PC-9 (cell line): ENCODE measurements at regions not wholly inside any gene's neighbourhood (a gene's known extent, or its start where the extent isn't known, plus 50 kb on each side); places are given as distances from the start of the nearest gene placed in this dataset.

Source experiments
- CTCF ChIP-seq: fragments of 200-600 bp; sonication (generic); conservative IDR thresholded peaks from 2 replicates; pipeline ENCODE4 v1.6.1; 2017; ENCODE audit warnings: mixed run types, antibody characterized with exemption, mild to moderate bottlenecking, moderate library complexity
- EZH2 ChIP-seq: fragments of 200-600 bp; sonication (generic); IDR thresholded peaks from 2 replicates; pipeline ENCODE4 v1.8.0; 2017; ENCODE audit warnings: antibody characterized with exemption, low read depth

- no peak for TF ChIP-seq EZH2
- no peak for TF ChIP-seq CTCF
These were observed 819.5 kb downstream of the TECRL start for GRCh38 chr4:63589796-63590195.
